Uterus (tissue), 3 donors: ENCODE measurements at regions not wholly inside any gene's neighbourhood (a gene's known extent, or its start where the extent isn't known, plus 50 kb on each side); places are given as distances from the start of the nearest gene placed in this dataset.

Source experiments
- DNase-seq, 2 donors: peaks; one replicate each; pipeline ENCODE4 v3.0.0-alpha.2; 2019 to 2020
- H3K27ac ChIP-seq, 2 donors: fragments of 200-600 bp; sonication (generic); 1 replicate in 1 of 2; 2 replicates in 1 of 2; pipeline ENCODE4 v1.5.1; 2016 to 2018
- H3K27me3 ChIP-seq, 2 donors: fragments of 200-600 bp; sonication (generic); one replicate each; pipeline ENCODE4 v1.5.1; 2018 to 2019; ENCODE audit warnings: control low read depth in 1 of 2
- H3K36me3 ChIP-seq, 2 donors: fragments of 200-600 bp; sonication (generic); one replicate each; pipeline ENCODE4 v1.5.1; 2019; ENCODE audit warnings: control low read depth in 1 of 2
- H3K4me1 ChIP-seq, 2 donors: fragments of 200-600 bp; sonication (generic); one replicate each; pipeline ENCODE4 v1.5.1; 2018 to 2019; ENCODE audit warnings: control low read depth in 1 of 2
- H3K4me3 ChIP-seq, 2 donors: fragments of 200-600 bp; sonication (generic); 1 replicate in 1 of 2; 2 replicates in 1 of 2; pipeline ENCODE4 v1.5.1; 2018 to 2019; ENCODE audit warnings: mild to moderate bottlenecking in 1 of 2
- H3K9me3 ChIP-seq, 2 donors: fragments of 200-600 bp; sonication (generic); one replicate each; pipeline ENCODE4 v1.5.1; 2019; ENCODE audit warnings: control low read depth in 1 of 2
- POLR2A ChIP-seq, 2 donors: fragments of 450-650 bp; IDR thresholded peaks; one replicate each; pipeline ENCODE4 v1.6.1; 2016; ENCODE audit warnings: antibody characterized with exemption in 2 of 2, mild to moderate bottlenecking in 1 of 2, moderate library complexity in 1 of 2
- intact Hi-C: fragments of 100-400 bp; cut with DNase I; formaldehyde crosslinking; loops from one replicate; pipeline ENCODE4 v1.15.1; 2023; ENCODE audit warnings: low total_unique reads
- TF ChIP-seq, protein P1 (sequence below), 4 experiments: fragments of 200-600 bp in 2 of 4; fragments of 450-650 bp in 2 of 4; sonication (generic) in 2 of 4; IDR thresholded peaks; one replicate each; pipeline ENCODE4 v1.5.1; 2016 to 2019; ENCODE audit warnings: antibody characterized with exemption in 4 of 4, mild to moderate bottlenecking in 2 of 4, moderate library complexity in 1 of 4
- donor health status: DM: yes; HTN: yes; CAD: no.

- no peaks in the 10 kb centered on the region for H3K9me3 ChIP-seq
- no peak overlapping the region for H3K4me3 ChIP-seq
- H3K4me1 ChIP-seq: no peaks in the 10 kb centered on the region
- intact Hi-C loops: no loop called here
- no peak overlapping the region for H3K27ac ChIP-seq
- DNase-seq: no peak
- TF ChIP-seq, protein P1, sequence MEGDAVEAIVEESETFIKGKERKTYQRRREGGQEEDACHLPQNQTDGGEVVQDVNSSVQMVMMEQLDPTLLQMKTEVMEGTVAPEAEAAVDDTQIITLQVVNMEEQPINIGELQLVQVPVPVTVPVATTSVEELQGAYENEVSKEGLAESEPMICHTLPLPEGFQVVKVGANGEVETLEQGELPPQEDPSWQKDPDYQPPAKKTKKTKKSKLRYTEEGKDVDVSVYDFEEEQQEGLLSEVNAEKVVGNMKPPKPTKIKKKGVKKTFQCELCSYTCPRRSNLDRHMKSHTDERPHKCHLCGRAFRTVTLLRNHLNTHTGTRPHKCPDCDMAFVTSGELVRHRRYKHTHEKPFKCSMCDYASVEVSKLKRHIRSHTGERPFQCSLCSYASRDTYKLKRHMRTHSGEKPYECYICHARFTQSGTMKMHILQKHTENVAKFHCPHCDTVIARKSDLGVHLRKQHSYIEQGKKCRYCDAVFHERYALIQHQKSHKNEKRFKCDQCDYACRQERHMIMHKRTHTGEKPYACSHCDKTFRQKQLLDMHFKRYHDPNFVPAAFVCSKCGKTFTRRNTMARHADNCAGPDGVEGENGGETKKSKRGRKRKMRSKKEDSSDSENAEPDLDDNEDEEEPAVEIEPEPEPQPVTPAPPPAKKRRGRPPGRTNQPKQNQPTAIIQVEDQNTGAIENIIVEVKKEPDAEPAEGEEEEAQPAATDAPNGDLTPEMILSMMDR (IDR thresholded peaks at IDR 0.05): no peak
- TF ChIP-seq POLR2A (IDR thresholded peaks at IDR 0.05): no peak
- H3K27me3 ChIP-seq: no peaks in the 10 kb centered on the region
- H3K36me3 ChIP-seq: no peaks in the 10 kb centered on the region
Measured at GRCh38 chr4:187364401-187364800, 631.2 kb upstream of the ZFP42 start.

GRCh38 chr4:187364851-187365250 lies 630.7 kb upstream of the ZFP42 start:
- Histone ChIP-seq H3K27ac (no peak overlapping the region), H3K4me1 (no peaks in the 10 kb centered on the region), H3K4me3 (no peak overlapping the region), H3K27me3 (no peaks in the 10 kb centered on the region), H3K9me3 (no peaks in the 10 kb centered on the region), H3K36me3 (no peaks in the 10 kb centered on the region)
- DNase-seq: no peak
- no peak for TF ChIP-seq POLR2A (IDR thresholded peaks at IDR 0.05)
- TF ChIP-seq, protein P1 (IDR thresholded peaks at IDR 0.05): no peak
- intact Hi-C loops: no loop called here

- no peaks in the 10 kb centered on the region for H3K4me1 ChIP-seq
- no peaks in the 10 kb centered on the region for H3K36me3 ChIP-seq
- intact Hi-C loops: no loop called here
- no peaks in the 10 kb centered on the region for H3K27me3 ChIP-seq
- no peak overlapping the region for H3K4me3 ChIP-seq
- no peak for TF ChIP-seq POLR2A (IDR thresholded peaks at IDR 0.05)
- TF ChIP-seq, protein P1 (IDR thresholded peaks at IDR 0.05): no peak
- no peak overlapping the region for H3K27ac ChIP-seq
- DNase-seq: no peak
- H3K9me3 ChIP-seq: no peaks in the 10 kb centered on the region
Measured at GRCh38 chr4:187366530-187366929, 629.0 kb upstream of the ZFP42 start.

DNA sequence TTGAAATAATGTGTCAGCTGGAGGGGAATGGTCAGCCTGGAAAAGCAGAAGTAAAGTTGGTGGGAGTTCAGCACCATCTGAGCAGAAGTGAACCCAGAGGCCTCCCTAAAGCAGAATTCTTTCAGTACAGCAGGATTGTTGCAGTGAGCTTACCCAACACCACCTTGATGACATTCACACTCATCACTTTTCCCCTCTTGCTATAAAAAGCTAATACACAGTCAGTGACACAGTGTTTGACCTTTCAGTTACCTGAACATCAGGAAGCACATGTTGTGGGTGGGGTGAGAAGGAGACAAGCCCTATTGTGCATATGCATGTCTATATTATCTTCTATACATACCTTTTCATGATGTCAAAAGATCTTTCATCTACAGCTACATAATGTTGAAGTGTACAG lies 624.7 kb upstream of the ZFP42 start:
- Histone ChIP-seq H3K27me3 (no peaks in the 10 kb centered on the region), H3K9me3 (no peaks in the 10 kb centered on the region), H3K36me3 (no peaks in the 10 kb centered on the region), H3K27ac (no peak overlapping the region), H3K4me3 (no peak overlapping the region), H3K4me1 (no peaks in the 10 kb centered on the region)
- intact Hi-C loops: no loop called here
- TF ChIP-seq, protein P1 (IDR thresholded peaks at IDR 0.05): no peak
- no peak for TF ChIP-seq POLR2A (IDR thresholded peaks at IDR 0.05)
- DNase-seq: no peak

DNA sequence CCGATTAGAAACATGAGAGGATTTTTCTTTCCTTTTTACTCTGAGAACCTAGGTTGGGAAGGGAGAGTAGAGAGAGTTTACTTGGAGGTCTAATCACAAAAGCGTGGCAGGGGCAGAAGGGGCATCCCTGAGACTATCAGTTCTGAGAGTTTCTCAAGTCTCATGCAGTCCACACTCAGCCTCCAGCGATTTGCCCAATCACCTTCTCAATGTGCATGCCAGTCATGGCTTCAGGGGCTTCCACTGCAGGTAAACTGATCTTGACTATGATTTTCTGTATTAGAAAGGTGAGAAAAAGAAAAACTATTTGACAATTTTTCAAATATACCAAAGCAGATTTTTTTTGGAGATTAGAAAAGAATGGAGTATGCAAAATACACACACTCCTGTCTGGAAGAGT lies 617.1 kb upstream of the ZFP42 start:
- DNase-seq: no peak
- no peak overlapping the region for H3K4me3 ChIP-seq
- H3K9me3 ChIP-seq: no peaks in the 10 kb centered on the region
- H3K27ac ChIP-seq: no peak overlapping the region
- H3K27me3 ChIP-seq: no peaks in the 10 kb centered on the region
- intact Hi-C loops: no loop called here
- no peaks in the 10 kb centered on the region for H3K4me1 ChIP-seq
- no peaks in the 10 kb centered on the region for H3K36me3 ChIP-seq
- TF ChIP-seq POLR2A (IDR thresholded peaks at IDR 0.05): no peak
- TF ChIP-seq, protein P1 (IDR thresholded peaks at IDR 0.05): no peak
